PC-3 (cell line): ENCODE measurements at regions not wholly inside any gene's neighbourhood (a gene's known extent, or its start where the extent isn't known, plus 50 kb on each side); places are given as distances from the start of the nearest gene placed in this dataset.
A peak's percentile ranks its signal among the peaks of the same experiment; 100 is the strongest.

Experiments used
- ATAC-seq: fragments of 200-7000 bp; cut with Tn5 transposase; 2 replicates; pipeline ENCODE4 v1.9.1; 2020; ENCODE audit warnings: mild to moderate bottlenecking, moderate library complexity
- BruUV-seq: library from RNA; stranded (reverse); fragments of 400-500 nt; replicated peaks from 2 replicates; lab custom pipeline; 2021; lab: Mats Ljungman, UMichigan
- CTCF ChIA-PET: fragments of 300-600 bp; sonication (Branson Sonifier 250); formaldehyde crosslinking; loops from one replicate; lab custom pipeline; 2022; ENCODE audit warnings: antibody characterized with exemption; lab: Charles Lee
- POLR2A ChIA-PET: fragments of 300-600 bp; sonication (Branson Sonifier 250); formaldehyde crosslinking; loops from one replicate; lab custom pipeline; 2022; ENCODE audit warnings: antibody characterized with exemption; ENCODE audit not compliant: unreplicated experiment; lab: Charles Lee
- DNase-seq: peaks from one replicate; pipeline ENCODE4 v3.0.0-alpha.2; 2015
- H2AFZ ChIP-seq: fragments of 300-600 bp; sonication (generic); 2 replicates; pipeline ENCODE4 v1.6.0; 2016; ENCODE audit warnings: antibody characterized with exemption, low read length
- H3F3A ChIP-seq: fragments of 300-600 bp; sonication (generic); one replicate; pipeline ENCODE4 v1.6.0; 2017; ENCODE audit warnings: antibody characterized with exemption, low read length, control low read depth, mild to moderate bottlenecking; ENCODE audit not compliant: unreplicated experiment
- H3K27ac ChIP-seq: fragments of 300-600 bp; sonication (generic); 2 replicates; pipeline ENCODE4 v1.5.1; 2016; ENCODE audit warnings: mild to moderate bottlenecking, low read length
- H3K27me3 ChIP-seq: fragments of 300-600 bp; sonication (generic); 2 replicates; pipeline ENCODE4 v1.6.1; 2016; ENCODE audit warnings: low read length, mixed read lengths
- H3K36me3 ChIP-seq: fragments of 300-600 bp; sonication (generic); 2 replicates; pipeline ENCODE4 v1.6.1; 2016; ENCODE audit warnings: low read depth, mixed run types, low read length, mixed read lengths
- H3K4me1 ChIP-seq: fragments of 300-600 bp; sonication (generic); 2 replicates; pipeline ENCODE4 v1.5.1; 2016; ENCODE audit warnings: low read length; ENCODE audit not compliant: insufficient read depth
- H3K4me2 ChIP-seq: fragments of 300-600 bp; sonication (generic); 2 replicates; pipeline ENCODE4 v1.6.0; 2016; ENCODE audit warnings: low read length
- H3K4me3 ChIP-seq: fragments of 300-600 bp; sonication (generic); 2 replicates; pipeline ENCODE4 v1.5.1; 2016; ENCODE audit warnings: mild to moderate bottlenecking, low read length, mixed read lengths
- H3K79me2 ChIP-seq: fragments of 300-600 bp; sonication (generic); 2 replicates; pipeline ENCODE4 v1.6.1; 2017; ENCODE audit warnings: low read length, mixed read lengths
- H3K9ac ChIP-seq: fragments of 300-600 bp; sonication (generic); 2 replicates; pipeline ENCODE4 v1.6.0; 2016; ENCODE audit warnings: mild to moderate bottlenecking, low read length
- H3K9me2 ChIP-seq: fragments of 300-600 bp; sonication (generic); replicated peaks from 2 replicates; pipeline ENCODE4 v1.6.1; 2016; ENCODE audit warnings: mixed run types, low read length, mixed read lengths
- H3K9me3 ChIP-seq: fragments of 300-600 bp; sonication (generic); 2 replicates; pipeline ENCODE4 v1.6.1; 2016; ENCODE audit warnings: low read length, mixed read lengths
- H4K20me1 ChIP-seq: fragments of 300-600 bp; sonication (generic); 2 replicates; pipeline ENCODE4 v1.6.1; 2016; ENCODE audit warnings: low read length, mixed read lengths
- CTCF ChIP-seq: fragments of 300-600 bp; sonication (generic); conservative IDR thresholded peaks from 2 replicates; pipeline ENCODE4 v1.5.1; 2017; ENCODE audit warnings: antibody characterized with exemption, low read depth, mild to moderate bottlenecking, low read length
- EZH2 ChIP-seq: fragments of 300-600 bp; sonication (generic); IDR thresholded peaks from one replicate; pipeline ENCODE4 v1.6.1; 2017; ENCODE audit warnings: antibody characterized with exemption, mild to moderate bottlenecking, low read length; ENCODE audit not compliant: unreplicated experiment
- EZH2phosphoT487 ChIP-seq: fragments of 300-600 bp; sonication (generic); IDR thresholded peaks from 2 replicates; pipeline ENCODE4 v1.6.1; 2018; ENCODE audit warnings: mild to moderate bottlenecking, antibody characterized with exemption, low read length, borderline replicate concordance
- intact Hi-C: fragments of 100-400 bp; cut with micrococcal nuclease; formaldehyde crosslinking; loops from 2 replicates; pipeline ENCODE4 v1.9.0; 2023

GRCh38 chr3:30342318-30343060 lies 263.9 kb upstream of the TGFBR2 start:
- Histone ChIP-seq H3F3A (peaks cover 15% of the 10 kb centered on the region), H3K9ac (peak overlapping the region; percentile 77), H3K36me3 (no peaks in the 10 kb centered on the region), H3K27ac (peak overlapping the region; percentile 98), H3K4me1 (peaks cover 59% of the 10 kb centered on the region), H3K27me3 (no peaks in the 10 kb centered on the region), H3K9me2 (no peaks in the 10 kb centered on the region), H3K4me3 (peak overlapping the region; percentile 28; the same call in 1 of the 2 replicates), H2AFZ (no peak overlapping the region), H3K4me2 (peak overlapping the region; percentile 70), H4K20me1 (no peaks in the 10 kb centered on the region), H3K9me3 (no peaks in the 10 kb centered on the region), H3K79me2 (no peaks in the 10 kb centered on the region)
- DNase-seq, result peak; percentile 99
- TF ChIP-seq CTCF (no peak), EZH2phosphoT487 (no peak), EZH2 (no peak)
- CTCF ChIA-PET, result no interaction called here
- intact Hi-C loops, result loop anchor here (1.0 to 5.0 kb wide), 6 partner anchors 18 to 405 kb away; no protein-coding TSS in a partner anchor
- ATAC-seq, result peak; percentile 64
- POLR2A ChIA-PET, result interaction anchor here (0.5 to 1.2 kb wide), 2 partner anchors 264 to 321 kb away, joined by 3 to 5 read pairs; partner anchors contain the start of gene TGFBR2
- TSS peak; percentile 57 for BruUV-seq

- H3K9me2 ChIP-seq, result no peaks in the 10 kb centered on the region
- no peak for DNase-seq
- peak overlapping the region; percentile 28; the same call in 1 of the 2 replicates for H3K4me3 ChIP-seq
- no peaks in the 10 kb centered on the region for H3K9me3 ChIP-seq
- H3K27ac ChIP-seq, result peak overlapping the region; percentile 98
- ATAC-seq, result no peak
- H4K20me1 ChIP-seq, result no peaks in the 10 kb centered on the region
- peak overlapping the region; percentile 77 for H3K9ac ChIP-seq
- no peaks in the 10 kb centered on the region for H3K27me3 ChIP-seq
- intact Hi-C loops, result loop anchor here (2.0 to 5.0 kb wide), 5 partner anchors 28 to 404 kb away; no protein-coding TSS in a partner anchor
- CTCF ChIA-PET, result interaction anchor here (1.0 kb wide), 1 partner anchor 144 kb away, joined by 4 read pairs; no protein-coding TSS in a partner anchor
- POLR2A ChIA-PET, result interaction anchor here (0.6 kb wide), 1 partner anchor 175 kb away, joined by 3 read pairs; no protein-coding TSS in a partner anchor
- peaks cover 16% of the 10 kb centered on the region for H3F3A ChIP-seq
- no peaks in the 10 kb centered on the region for H3K36me3 ChIP-seq
- H3K79me2 ChIP-seq, result no peaks in the 10 kb centered on the region
- no peak overlapping the region for H2AFZ ChIP-seq
- peak overlapping the region; percentile 70 for H3K4me2 ChIP-seq
- TF ChIP-seq CTCF (no peak), EZH2phosphoT487 (no peak), EZH2 (no peak)
- peaks cover 66% of the 10 kb centered on the region for H3K4me1 ChIP-seq
- no TSS peak for BruUV-seq
These were observed 263.2 kb upstream of the TGFBR2 start for GRCh38 chr3:30343067-30343831.
